ENCODE measurements at regions not wholly inside any gene's neighbourhood (a gene's known extent, or its start where the extent isn't known, plus 50 kb on each side); places are given as distances from the start of the nearest gene placed in this dataset.

GRCh38 chr6:56838016-56838555 lies 116.8 kb upstream of the BEND6 start:
- no peak overlapping the region for H3K27ac ChIP-seq (replicated peaks)

GRCh38 chr6:56837322-56837894 lies 117.5 kb upstream of the BEND6 start:
- no peak overlapping the region for H3K4me3 ChIP-seq (replicated peaks; ENCODE audit: insufficient read depth, low read length)
- DNase-seq (ENCODE audit: low read depth in 1 of 2, low spot score in 1 of 2), result no peak
- H3K27me3 ChIP-seq (ENCODE audit: insufficient read depth, poor library complexity, severe bottlenecking), result no peaks in the 10 kb centered on the region
- no peak for TF ChIP-seq POLR2AphosphoS5 (IDR thresholded peaks at IDR 0.05; ENCODE audit: low read depth)
- no peak for TF ChIP-seq CTCF (IDR thresholded peaks at IDR 0.05; ENCODE audit: insufficient read depth, low read length)
- no peak for TF ChIP-seq SPI1 (IDR thresholded peaks at IDR 0.05; ENCODE audit: borderline replicate concordance, low read depth)
- no peak for TF ChIP-seq REST (IDR thresholded peaks at IDR 0.05; ENCODE audit: insufficient replicate concordance, low read depth)
- H3K27ac ChIP-seq (replicated peaks), result no peak overlapping the region

More at GRCh38 chr6:56838016-56838555, 116.8 kb upstream of the BEND6 start:
- TF ChIP-seq POLR2AphosphoS5 (IDR thresholded peaks at IDR 0.05; ENCODE audit: low read depth), result no peak
- no peak for TF ChIP-seq REST (IDR thresholded peaks at IDR 0.05; ENCODE audit: insufficient replicate concordance, low read depth)
- no peak for TF ChIP-seq SPI1 (IDR thresholded peaks at IDR 0.05; ENCODE audit: borderline replicate concordance, low read depth)
- TF ChIP-seq CTCF (IDR thresholded peaks at IDR 0.05; ENCODE audit: insufficient read depth, low read length), result no peak
- TF ChIP-seq GABPA (IDR thresholded peaks at IDR 0.05; ENCODE audit: low read depth), result no peak
- H3K4me3 ChIP-seq (replicated peaks; ENCODE audit: insufficient read depth, low read length), result no peak overlapping the region
- no peak for DNase-seq (ENCODE audit: low read depth in 1 of 2, low spot score in 1 of 2)
- peaks cover 4% of the 10 kb centered on the region for H3K27me3 ChIP-seq (ENCODE audit: insufficient read depth, poor library complexity, severe bottlenecking)

- H3K27me3 ChIP-seq (ENCODE audit: insufficient read depth, poor library complexity, severe bottlenecking), result no peaks in the 10 kb centered on the region
- TF ChIP-seq GABPA (IDR thresholded peaks at IDR 0.05; ENCODE audit: low read depth) (no peak), SPI1 (IDR thresholded peaks at IDR 0.05; ENCODE audit: borderline replicate concordance, low read depth) (no peak), REST (IDR thresholded peaks at IDR 0.05; ENCODE audit: insufficient replicate concordance, low read depth) (no peak), POLR2AphosphoS5 (IDR thresholded peaks at IDR 0.05; ENCODE audit: low read depth) (no peak), CTCF (IDR thresholded peaks at IDR 0.05; ENCODE audit: insufficient read depth, low read length) (no peak)
- DNase-seq (ENCODE audit: low read depth in 1 of 2, low spot score in 1 of 2), result no peak
- H3K4me3 ChIP-seq (replicated peaks; ENCODE audit: insufficient read depth, low read length), result no peak overlapping the region
- no peak overlapping the region for H3K27ac ChIP-seq (replicated peaks)
Measured at GRCh38 chr6:56835612-56836011, 119.3 kb upstream of the BEND6 start.
